Suprapubic skin (tissue), 4 donors: ENCODE measurements at regions not wholly inside any gene's neighbourhood (a gene's known extent, or its start where the extent isn't known, plus 50 kb on each side); places are given as distances from the start of the nearest gene placed in this dataset.

Experiments
- DNase-seq, 2 donors: peaks; one replicate each; pipeline ENCODE4 v3.0.0-alpha.2; 2019; ENCODE audit warnings: low spot score in 2 of 2
- H3K27ac ChIP-seq: fragments of 200-600 bp; sonication (generic); one replicate; pipeline ENCODE4 v1.5.1; 2019
- H3K27me3 ChIP-seq: fragments of 200-600 bp; sonication (generic); one replicate; pipeline ENCODE4 v1.5.1; 2019
- H3K36me3 ChIP-seq: fragments of 200-600 bp; sonication (generic); one replicate; pipeline ENCODE4 v1.5.1; 2019
- H3K4me1 ChIP-seq: fragments of 200-600 bp; sonication (generic); one replicate; pipeline ENCODE4 v1.5.1; 2019
- H3K4me3 ChIP-seq: fragments of 200-600 bp; sonication (generic); one replicate; pipeline ENCODE4 v1.5.1; 2019; ENCODE audit warnings: mild to moderate bottlenecking
- H3K9me3 ChIP-seq: fragments of 200-600 bp; sonication (generic); one replicate; pipeline ENCODE4 v1.5.1; 2019
- EP300 ChIP-seq: sonication (generic); formaldehyde crosslinking; IDR thresholded peaks from one replicate; pipeline ENCODE4 v1.6.1; 2017; ENCODE audit warnings: antibody characterized with exemption
- POLR2A ChIP-seq, 2 donors: fragments of 450-650 bp; IDR thresholded peaks; one replicate each; pipeline ENCODE4 v1.6.1; 2017; ENCODE audit warnings: antibody characterized with exemption in 2 of 2, mild to moderate bottlenecking in 2 of 2, moderate library complexity in 2 of 2
- POLR2AphosphoS5 ChIP-seq, 3 donors: sonication (generic); formaldehyde crosslinking; IDR thresholded peaks; one replicate each; pipeline ENCODE4 v1.6.1; 2017; ENCODE audit warnings: antibody characterized with exemption in 3 of 3
- WGBS: methylation state at CpG from one replicate; pipeline ENCODE4 v1.1.5; 2018; 5-methylcytosine and 5-hydroxymethylcytosine counted together
- TF ChIP-seq, protein P1 (sequence below), 2 donors: fragments of 200-600 bp in 1 of 2; fragments of 450-650 bp in 1 of 2; sonication (generic) in 1 of 2; IDR thresholded peaks; one replicate each; pipeline ENCODE4 v1.5.1; 2016 to 2019; ENCODE audit warnings: antibody characterized with exemption in 2 of 2, mild to moderate bottlenecking in 1 of 2, moderate library complexity in 1 of 2

- DNase-seq, result no peak
Observed at GRCh38 chr13:72489751-72490150, 237.7 kb downstream of the MZT1 start.

GRCh38 chr13:72473321-72473720 lies 254.1 kb downstream of the MZT1 start:
- H3K4me3 ChIP-seq, result no peak overlapping the region
- no peaks in the 10 kb centered on the region for H3K36me3 ChIP-seq
- DNase-seq, result no peak
- TF ChIP-seq, protein P1, sequence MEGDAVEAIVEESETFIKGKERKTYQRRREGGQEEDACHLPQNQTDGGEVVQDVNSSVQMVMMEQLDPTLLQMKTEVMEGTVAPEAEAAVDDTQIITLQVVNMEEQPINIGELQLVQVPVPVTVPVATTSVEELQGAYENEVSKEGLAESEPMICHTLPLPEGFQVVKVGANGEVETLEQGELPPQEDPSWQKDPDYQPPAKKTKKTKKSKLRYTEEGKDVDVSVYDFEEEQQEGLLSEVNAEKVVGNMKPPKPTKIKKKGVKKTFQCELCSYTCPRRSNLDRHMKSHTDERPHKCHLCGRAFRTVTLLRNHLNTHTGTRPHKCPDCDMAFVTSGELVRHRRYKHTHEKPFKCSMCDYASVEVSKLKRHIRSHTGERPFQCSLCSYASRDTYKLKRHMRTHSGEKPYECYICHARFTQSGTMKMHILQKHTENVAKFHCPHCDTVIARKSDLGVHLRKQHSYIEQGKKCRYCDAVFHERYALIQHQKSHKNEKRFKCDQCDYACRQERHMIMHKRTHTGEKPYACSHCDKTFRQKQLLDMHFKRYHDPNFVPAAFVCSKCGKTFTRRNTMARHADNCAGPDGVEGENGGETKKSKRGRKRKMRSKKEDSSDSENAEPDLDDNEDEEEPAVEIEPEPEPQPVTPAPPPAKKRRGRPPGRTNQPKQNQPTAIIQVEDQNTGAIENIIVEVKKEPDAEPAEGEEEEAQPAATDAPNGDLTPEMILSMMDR (IDR thresholded peaks at IDR 0.05), result no peak
- TF ChIP-seq POLR2A (IDR thresholded peaks at IDR 0.05), result no peak
- TF ChIP-seq POLR2AphosphoS5 (IDR thresholded peaks at IDR 0.05), result no peak
- no peaks in the 10 kb centered on the region for H3K27me3 ChIP-seq
- WGBS, result 88% methylated on average over 4 of the region's 4 CpGs
- no peaks in the 10 kb centered on the region for H3K4me1 ChIP-seq
- no peak overlapping the region for H3K27ac ChIP-seq
- no peaks in the 10 kb centered on the region for H3K9me3 ChIP-seq

More at GRCh38 chr13:72489751-72490150, 237.7 kb downstream of the MZT1 start:
- no peaks in the 10 kb centered on the region for H3K4me1 ChIP-seq
- no peak for TF ChIP-seq POLR2A (IDR thresholded peaks at IDR 0.05)
- no peak for TF ChIP-seq EP300
- no peak for TF ChIP-seq POLR2AphosphoS5 (IDR thresholded peaks at IDR 0.05)
- TF ChIP-seq, protein P1 (IDR thresholded peaks at IDR 0.05), result no peak
- WGBS, result 27% methylated on average over 4 of the region's 4 CpGs
- no peak overlapping the region for H3K4me3 ChIP-seq
- H3K9me3 ChIP-seq, result no peaks in the 10 kb centered on the region
- H3K36me3 ChIP-seq, result no peaks in the 10 kb centered on the region
- no peaks in the 10 kb centered on the region for H3K27me3 ChIP-seq
- H3K27ac ChIP-seq, result no peak overlapping the region

GRCh38 chr13:72469906-72470305 lies 257.5 kb downstream of the MZT1 start:
- TF ChIP-seq POLR2A (IDR thresholded peaks at IDR 0.05) (no peak), POLR2AphosphoS5 (IDR thresholded peaks at IDR 0.05) (no peak)
- TF ChIP-seq, protein P1 (IDR thresholded peaks at IDR 0.05), result no peak
- no peak for DNase-seq
- no peak overlapping the region for H3K27ac ChIP-seq
- no peaks in the 10 kb centered on the region for H3K36me3 ChIP-seq
- no peak overlapping the region for H3K4me3 ChIP-seq
- no peaks in the 10 kb centered on the region for H3K27me3 ChIP-seq
- no peaks in the 10 kb centered on the region for H3K4me1 ChIP-seq
- H3K9me3 ChIP-seq, result no peaks in the 10 kb centered on the region

GRCh38 chr13:72463561-72463960 lies 263.9 kb downstream of the MZT1 start:
- WGBS, result 62% methylated on average over 7 of the region's 7 CpGs
- H3K36me3 ChIP-seq, result no peaks in the 10 kb centered on the region
- no peaks in the 10 kb centered on the region for H3K27me3 ChIP-seq
- H3K4me1 ChIP-seq, result no peaks in the 10 kb centered on the region
- H3K4me3 ChIP-seq, result no peak overlapping the region
- no peak for DNase-seq
- H3K27ac ChIP-seq, result no peak overlapping the region
- TF ChIP-seq POLR2A (IDR thresholded peaks at IDR 0.05), result no peak
- no peak for TF ChIP-seq EP300
- TF ChIP-seq, protein P1 (IDR thresholded peaks at IDR 0.05), result no peak
- TF ChIP-seq POLR2AphosphoS5 (IDR thresholded peaks at IDR 0.05), result no peak
- no peaks in the 10 kb centered on the region for H3K9me3 ChIP-seq

DNA sequence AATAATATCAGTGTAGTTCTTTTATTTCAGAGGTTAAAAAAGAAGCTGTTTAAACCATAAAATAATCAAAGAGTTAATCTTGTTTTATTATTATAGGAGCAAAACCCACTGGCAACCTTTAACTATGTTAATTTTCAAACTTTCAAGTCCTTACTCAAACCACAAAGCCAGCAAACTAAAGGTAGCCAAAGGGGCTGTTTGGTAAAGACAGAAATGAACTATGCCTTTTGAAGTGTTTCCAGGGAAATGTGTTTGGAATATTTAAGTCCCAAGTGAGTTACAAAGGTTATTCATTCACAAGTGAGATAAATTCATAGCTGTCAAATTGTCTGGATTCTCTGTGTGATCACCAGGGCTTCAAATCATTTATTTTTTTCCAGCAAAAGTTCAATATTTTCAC lies 264.7 kb downstream of the MZT1 start:
- no peaks in the 10 kb centered on the region for H3K9me3 ChIP-seq
- H3K27ac ChIP-seq, result no peak overlapping the region
- H3K36me3 ChIP-seq, result no peaks in the 10 kb centered on the region
- TF ChIP-seq, protein P1 (IDR thresholded peaks at IDR 0.05), result no peak
- TF ChIP-seq POLR2A (IDR thresholded peaks at IDR 0.05) (no peak), POLR2AphosphoS5 (IDR thresholded peaks at IDR 0.05) (no peak), EP300 (no peak)
- no peaks in the 10 kb centered on the region for H3K27me3 ChIP-seq
- H3K4me1 ChIP-seq, result no peaks in the 10 kb centered on the region
- no peak overlapping the region for H3K4me3 ChIP-seq
- no peak for DNase-seq
